Astrocyte of the cerebellum (primary cell): ENCODE measurements at regions not wholly inside any gene's neighbourhood (a gene's known extent, or its start where the extent isn't known, plus 50 kb on each side); places are given as distances from the start of the nearest gene placed in this dataset.
A peak's percentile ranks its signal among the peaks of the same experiment; 100 is the strongest.

Experiments used
- DNase-seq: peaks from one replicate; pipeline ENCODE4 v3.0.0-alpha.2; 2011; ENCODE audit warnings: low read depth
- H3K4me3 ChIP-seq: 2 replicates; pipeline ENCODE4 v1.5.1; 2011; ENCODE audit warnings: mild to moderate bottlenecking, low read depth, low read length, moderate library complexity
- CTCF ChIP-seq: IDR thresholded peaks from 2 replicates; pipeline ENCODE4 v1.5.1; 2012; ENCODE audit warnings: low read length, low read depth, moderate library complexity, mild to moderate bottlenecking; ENCODE audit errors: missing control alignments
- in situ Hi-C: cut with HindIII; loops from 2 replicates; pipeline ENCODE4 v1.10.0; 2017; ENCODE audit warnings: low sequenced_read_pairs

DNA sequence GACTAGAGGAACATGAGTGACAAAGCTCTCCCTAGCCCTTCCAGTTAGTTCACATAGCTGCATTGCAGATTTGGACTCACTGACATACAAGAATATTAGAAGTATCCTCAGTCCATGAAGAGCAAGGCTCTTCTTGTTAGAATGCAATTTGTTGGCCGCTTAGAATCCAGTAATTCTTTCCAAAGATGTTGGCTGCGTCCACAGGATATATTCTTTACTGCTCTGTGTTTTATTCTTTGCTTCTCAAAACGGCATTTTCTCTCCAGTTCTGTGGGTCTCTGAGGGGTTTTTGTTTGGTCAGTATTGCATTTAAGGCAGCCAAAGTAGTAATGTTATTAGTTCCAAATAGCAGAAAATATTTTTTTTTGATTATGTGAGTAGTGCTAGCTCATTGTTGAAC lies 588.6 kb downstream of the DNAJB9 start:
- DNase-seq = no peak
- no peak for TF ChIP-seq CTCF
- in situ Hi-C loops = no loop called here
- H3K4me3 ChIP-seq = no peak overlapping the region

DNA sequence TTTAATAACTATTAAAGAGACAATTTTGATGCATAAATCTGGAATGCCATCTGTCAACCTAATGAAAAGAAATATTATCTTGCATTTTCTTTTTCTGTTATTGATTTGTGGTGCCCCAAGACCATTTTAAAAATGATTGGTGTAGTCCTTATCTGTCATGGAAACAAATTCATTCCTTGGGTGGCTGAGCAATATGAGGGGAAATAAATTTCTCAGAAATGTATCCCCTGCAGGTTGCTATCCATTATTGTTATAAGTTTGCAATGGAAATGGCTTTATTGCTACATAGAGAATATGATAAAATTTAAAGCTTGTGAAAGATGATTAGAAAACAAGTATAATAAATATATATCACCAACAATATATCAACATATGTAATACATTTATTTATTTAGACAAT lies 607.0 kb downstream of the DNAJB9 start:
- no peak for DNase-seq
- in situ Hi-C loops = no loop called here
- H3K4me3 ChIP-seq = no peak overlapping the region
- no peak for TF ChIP-seq CTCF

- TF ChIP-seq CTCF = no peak
- in situ Hi-C loops = no loop called here
- H3K4me3 ChIP-seq = no peak overlapping the region
- no peak for DNase-seq
These were observed 608.7 kb downstream of the DNAJB9 start for GRCh38 chr7:109178342-109178741.

DNA sequence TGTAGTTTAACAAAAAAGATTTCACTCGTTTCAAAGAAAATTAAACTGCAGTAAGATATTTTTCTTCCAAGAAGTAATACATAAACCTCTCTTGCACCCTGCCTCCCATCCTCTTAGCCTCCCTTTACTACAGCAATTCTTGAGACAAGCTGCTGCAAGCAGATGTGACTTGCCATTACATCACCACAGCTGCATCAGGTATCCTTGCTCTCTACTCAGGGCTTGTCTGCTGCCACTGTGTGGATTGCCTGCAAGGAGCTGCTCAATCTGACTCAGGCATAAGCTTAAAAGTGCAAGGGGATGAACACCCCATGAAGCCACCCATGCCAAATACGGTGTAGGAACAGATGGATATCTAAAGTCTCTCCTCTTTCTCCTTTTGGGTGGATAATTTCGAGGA lies 609.9 kb downstream of the DNAJB9 start:
- no peak overlapping the region for H3K4me3 ChIP-seq
- no peak for DNase-seq
- in situ Hi-C loops = no loop called here
- TF ChIP-seq CTCF = no peak

- TF ChIP-seq CTCF = no peak
- H3K4me3 ChIP-seq = no peak overlapping the region
- DNase-seq = no peak
- in situ Hi-C loops = no loop called here
These were observed 621.2 kb downstream of the DNAJB9 start for GRCh38 chr7:109190766-109191398.

DNA sequence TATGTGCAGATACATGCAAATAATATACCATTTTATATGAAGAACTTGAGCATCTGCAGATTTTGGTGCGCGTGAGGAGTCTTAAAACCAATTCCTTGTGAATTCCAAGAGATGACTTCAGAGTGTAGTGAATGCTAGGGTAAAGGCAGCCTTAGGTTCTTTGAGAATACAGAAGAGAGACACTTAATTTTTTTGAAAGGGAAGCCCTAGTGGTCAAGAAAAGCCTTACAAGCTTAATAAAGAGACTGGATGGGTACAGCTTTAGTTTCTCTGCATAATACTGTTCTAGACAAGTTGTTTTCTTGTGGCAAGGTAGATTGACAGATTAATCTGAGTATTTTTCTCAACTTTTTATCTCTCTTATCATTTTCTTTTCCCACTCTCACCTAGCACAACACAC lies 636.5 kb downstream of the DNAJB9 start:
- no peak for DNase-seq
- peak; percentile 2 for TF ChIP-seq CTCF
- in situ Hi-C loops = no loop called here
- H3K4me3 ChIP-seq = no peak overlapping the region
